Stimulated activated naive B cell treated with anti-CD40 and anti-IgM and Interleukin-4, amounts not matched to agents 10 μg/mL and 1 μg/mL and 100 μg/mL, for 72 hours (primary cell): ENCODE measurements at regions not wholly inside any gene's neighbourhood (a gene's known extent, or its start where the extent isn't known, plus 50 kb on each side); places are given as distances from the start of the nearest gene placed in this dataset.

ENCODE experiments used
- ATAC-seq, 2 donors: fragments of 150-1000 bp; cut with Tn5 transposase; replicated peaks; 2 replicates each; pipeline ENCODE4 v1.10.0; 2021; ENCODE audit warnings: moderate library complexity in 1 of 2
- DNase-seq: peaks from one replicate; pipeline ENCODE4 v3.0.0; 2021
- H3K27ac Mint-ChIP-seq: one replicate; pipeline ENCODE4 v1.8.0; 2022; ENCODE audit warnings: mild to moderate bottlenecking, mixed read lengths
- H3K27me3 Mint-ChIP-seq, 2 donors: one replicate each; pipeline ENCODE4 v1.8.0; 2022; ENCODE audit warnings: mixed read lengths in 2 of 2
- H3K36me3 Mint-ChIP-seq, 2 donors: one replicate each; pipeline ENCODE4 v1.8.0; 2022; ENCODE audit warnings: mixed read lengths in 2 of 2, mild to moderate bottlenecking in 1 of 2
- H3K4me1 Mint-ChIP-seq, 2 donors: one replicate each; pipeline ENCODE4 v1.8.0; 2022; ENCODE audit warnings: mixed read lengths in 2 of 2, mild to moderate bottlenecking in 1 of 2
- H3K4me3 Mint-ChIP-seq, 2 donors: one replicate each; pipeline ENCODE4 v1.8.0; 2022; ENCODE audit warnings: mild to moderate bottlenecking in 2 of 2, mixed read lengths in 2 of 2, moderate library complexity in 1 of 2
- H3K9me3 Mint-ChIP-seq, 2 donors: one replicate each; pipeline ENCODE4 v1.8.0; 2022; ENCODE audit warnings: mixed read lengths in 2 of 2, mild to moderate bottlenecking in 1 of 2

- ATAC-seq = no peak
- Mint-ChIP-seq H3K4me1 (peaks cover 22 to 30% of the 10 kb centered on the region in 2 donors), H3K27ac (no peak overlapping the region), H3K27me3 (peaks cover 5 to 12% of the 10 kb centered on the region in 2 donors), H3K9me3 (peaks cover 2 to 7% of the 10 kb centered on the region in 2 donors), H3K36me3 (peaks cover 0 to 7% of the 10 kb centered on the region in 2 donors), H3K4me3 (no peak overlapping the region)
- DNase-seq = no peak
These were observed 263.8 kb downstream of the SYK start for GRCh38 chr9:91065231-91066041.

GRCh38 chr9:91066042-91066415, 264.4 kb downstream of the SYK start:
- peaks cover 18 to 24% of the 10 kb centered on the region in 2 donors for H3K4me1 Mint-ChIP-seq
- DNase-seq = no peak
- H3K4me3 Mint-ChIP-seq = no peak overlapping the region
- peaks cover 2 to 7% of the 10 kb centered on the region in 2 donors for H3K9me3 Mint-ChIP-seq
- no peak for ATAC-seq
- H3K36me3 Mint-ChIP-seq = peaks cover 0 to 7% of the 10 kb centered on the region in 2 donors
- peaks cover 5 to 12% of the 10 kb centered on the region in 2 donors for H3K27me3 Mint-ChIP-seq
- H3K27ac Mint-ChIP-seq = no peak overlapping the region

DNA sequence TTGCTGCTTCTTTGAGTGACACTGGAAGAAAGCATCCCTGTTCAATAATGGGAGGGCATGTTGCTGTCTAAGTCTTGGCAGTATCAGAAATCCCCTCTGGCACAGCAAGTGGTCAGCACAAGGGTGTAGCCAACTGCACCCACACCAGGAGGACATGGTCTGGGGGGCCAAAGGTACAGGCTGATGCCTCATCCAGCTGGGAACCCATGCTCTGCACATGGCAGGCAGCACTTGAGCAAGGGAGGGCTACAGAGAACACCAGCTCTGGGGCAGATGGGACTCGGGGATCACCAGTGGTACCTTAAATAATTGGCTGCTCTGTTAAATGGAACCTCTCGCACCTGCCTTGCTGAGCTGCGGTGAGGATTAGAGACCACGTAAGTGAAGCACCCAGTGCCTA, 265.2 kb downstream of the SYK start:
- Mint-ChIP-seq H3K27me3 (peaks cover 5 to 12% of the 10 kb centered on the region in 2 donors), H3K36me3 (peaks cover 0 to 7% of the 10 kb centered on the region in 2 donors), H3K9me3 (peaks cover 2 to 7% of the 10 kb centered on the region in 2 donors)

DNA sequence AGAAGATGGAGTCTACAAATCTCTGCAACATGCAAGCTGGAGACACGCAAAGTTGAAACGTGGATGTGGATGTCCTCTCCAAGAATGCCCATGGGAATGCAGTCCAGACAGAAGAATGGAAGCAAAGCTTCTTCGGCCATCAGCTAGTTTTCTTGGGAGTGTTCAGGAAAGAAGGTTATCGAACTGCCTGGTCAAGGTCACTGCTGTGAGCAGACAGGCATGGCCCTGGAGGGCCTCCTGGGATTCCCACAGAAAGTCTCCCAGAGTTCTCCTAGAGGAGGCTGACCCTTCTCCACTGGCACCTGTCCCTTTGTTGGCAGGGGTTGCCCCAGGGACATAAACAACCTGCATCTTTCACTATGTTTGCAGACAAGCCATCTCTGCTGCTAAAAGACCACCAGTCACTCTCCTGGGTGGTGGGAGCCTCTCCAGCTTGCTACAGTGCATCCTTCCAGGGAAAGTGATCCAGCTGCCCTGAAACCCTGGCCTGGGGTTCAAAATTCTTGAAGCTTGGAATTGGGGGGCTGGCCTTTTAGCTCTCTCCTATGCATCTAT, 265.8 kb downstream of the SYK start:
- Mint-ChIP-seq H3K9me3 (peaks cover 2 to 7% of the 10 kb centered on the region in 2 donors), H3K36me3 (peaks cover 0 to 7% of the 10 kb centered on the region in 2 donors), H3K27me3 (peaks cover 5 to 12% of the 10 kb centered on the region in 2 donors), H3K4me1 (peaks cover 12 to 19% of the 10 kb centered on the region in 2 donors), H3K27ac (no peak overlapping the region), H3K4me3 (no peak overlapping the region)
- ATAC-seq (no peak), DNase-seq (no peak)

More for the DNA sequence above, 265.2 kb downstream of the SYK start:
- ATAC-seq = no peak
- no peak overlapping the region for H3K27ac Mint-ChIP-seq
- no peak for DNase-seq
- H3K4me1 Mint-ChIP-seq = peaks cover 13 to 21% of the 10 kb centered on the region in 2 donors
- H3K4me3 Mint-ChIP-seq = no peak overlapping the region

GRCh38 chr9:91071184-91071990, 269.8 kb downstream of the SYK start:
- H3K9me3 Mint-ChIP-seq = peaks cover 2 to 7% of the 10 kb centered on the region in 2 donors
- H3K27me3 Mint-ChIP-seq = peaks cover 0 to 5% of the 10 kb centered on the region in 2 donors
- H3K4me3 Mint-ChIP-seq = no peak overlapping the region
- ATAC-seq = peak; percentile 70 to 86
- H3K4me1 Mint-ChIP-seq = peaks cover 5 to 14% of the 10 kb centered on the region in 2 donors
- H3K27ac Mint-ChIP-seq = peak overlapping the region; percentile 42
- DNase-seq = no peak
- peaks cover 0 to 4% of the 10 kb centered on the region in 2 donors for H3K36me3 Mint-ChIP-seq

DNA sequence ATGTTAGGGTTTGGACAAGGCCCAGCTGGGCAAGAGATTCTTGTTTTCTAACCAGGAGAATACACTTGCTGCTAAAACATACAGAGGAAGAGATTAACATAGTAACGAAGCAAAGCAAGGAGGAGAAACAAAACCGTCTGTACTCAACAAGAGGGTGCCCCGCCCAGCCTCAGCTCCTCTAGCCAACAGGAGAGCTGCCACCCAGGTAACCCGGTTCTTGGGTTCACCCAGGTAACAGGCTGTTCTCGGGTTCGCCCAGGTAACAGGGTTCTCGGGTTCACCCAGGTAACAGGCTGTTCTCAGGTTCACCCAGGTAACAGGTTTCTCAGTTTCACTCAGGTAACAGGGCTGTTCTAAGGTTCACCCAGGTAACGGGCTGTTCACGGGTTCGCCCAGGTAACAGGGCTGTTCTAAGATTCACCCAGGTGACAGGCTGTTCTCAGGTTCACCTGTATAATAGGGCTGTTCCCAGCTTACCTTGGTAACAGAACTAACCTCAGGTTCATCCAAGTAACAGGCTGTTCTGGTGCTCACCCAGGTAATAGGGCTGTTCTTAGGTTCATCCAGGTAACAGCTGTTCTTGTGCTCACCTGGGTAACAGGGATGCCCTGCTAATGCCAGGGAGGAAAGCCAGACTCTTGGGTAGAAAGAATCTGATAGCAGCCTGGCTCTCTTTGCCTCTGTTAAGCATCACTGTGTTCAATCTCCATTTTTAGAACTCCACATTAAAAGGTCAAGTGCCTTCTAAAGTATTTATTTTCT, 271.6 kb downstream of the SYK start:
- no peak for ATAC-seq
- H3K27ac Mint-ChIP-seq = no peak overlapping the region

GRCh38 chr9:91073811-91074771, 272.5 kb downstream of the SYK start:
- ATAC-seq (no peak), DNase-seq (no peak)
- Mint-ChIP-seq H3K4me3 (no peak overlapping the region), H3K9me3 (peaks cover 2 to 7% of the 10 kb centered on the region in 2 donors), H3K27ac (no peak overlapping the region), H3K4me1 (peaks cover 5 to 14% of the 10 kb centered on the region in 2 donors), H3K27me3 (no peaks in the 10 kb centered on the region), H3K36me3 (peaks cover 0 to 4% of the 10 kb centered on the region in 2 donors)

More for the DNA sequence above, 271.6 kb downstream of the SYK start:
- H3K9me3 Mint-ChIP-seq = peaks cover 2 to 7% of the 10 kb centered on the region in 2 donors
- H3K4me3 Mint-ChIP-seq = no peak overlapping the region
- peaks cover 0 to 4% of the 10 kb centered on the region in 2 donors for H3K36me3 Mint-ChIP-seq
- no peaks in the 10 kb centered on the region for H3K27me3 Mint-ChIP-seq
- peaks cover 5 to 14% of the 10 kb centered on the region in 2 donors for H3K4me1 Mint-ChIP-seq
- no peak for DNase-seq

DNA sequence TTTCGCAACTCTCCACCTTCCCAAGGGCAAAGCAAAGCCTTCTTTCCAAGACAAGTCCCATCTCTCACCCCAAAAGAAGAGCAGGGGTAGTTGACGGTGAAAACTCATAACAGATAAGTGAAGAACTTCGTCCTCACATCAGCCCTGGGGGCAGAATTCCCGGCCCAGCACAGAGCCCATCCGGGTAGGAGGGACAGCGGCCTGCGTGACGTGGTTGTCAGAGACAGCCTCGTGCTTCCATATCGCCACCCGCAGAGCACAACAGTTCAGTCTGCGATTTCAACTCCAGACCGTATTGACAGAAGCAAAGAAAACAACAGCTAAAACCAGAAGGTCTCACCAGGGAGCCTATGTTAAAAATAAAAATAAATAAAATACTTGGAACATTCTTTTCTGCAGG, 273.2 kb downstream of the SYK start:
- H3K27me3 Mint-ChIP-seq = no peaks in the 10 kb centered on the region
- no peaks in the 10 kb centered on the region for H3K36me3 Mint-ChIP-seq
- ATAC-seq = no peak
- peaks cover 7 to 16% of the 10 kb centered on the region in 2 donors for H3K4me1 Mint-ChIP-seq
- H3K9me3 Mint-ChIP-seq = no peaks in the 10 kb centered on the region
- H3K4me3 Mint-ChIP-seq = no peak overlapping the region
- no peak overlapping the region for H3K27ac Mint-ChIP-seq
- no peak for DNase-seq

GRCh38 chr9:91075279-91075678, 273.7 kb downstream of the SYK start:
- Mint-ChIP-seq H3K9me3 (no peaks in the 10 kb centered on the region), H3K4me1 (peaks cover 7 to 21% of the 10 kb centered on the region in 2 donors), H3K27ac (peak overlapping the region; percentile 48), H3K4me3 (no peak overlapping the region), H3K27me3 (no peaks in the 10 kb centered on the region), H3K36me3 (no peaks in the 10 kb centered on the region)
- DNase-seq (no peak), ATAC-seq (no peak)

GRCh38 chr9:91077624-91078368, 276.2 kb downstream of the SYK start:
- Mint-ChIP-seq H3K27me3 (peaks cover 0 to 3% of the 10 kb centered on the region in 2 donors), H3K4me1 (peaks cover 3 to 12% of the 10 kb centered on the region in 2 donors), H3K36me3 (peaks cover 0 to 2% of the 10 kb centered on the region in 2 donors), H3K4me3 (no peak overlapping the region), H3K9me3 (peaks cover 0 to 2% of the 10 kb centered on the region in 2 donors), H3K27ac (no peak overlapping the region)
- no peak for DNase-seq
- ATAC-seq = no peak

DNA sequence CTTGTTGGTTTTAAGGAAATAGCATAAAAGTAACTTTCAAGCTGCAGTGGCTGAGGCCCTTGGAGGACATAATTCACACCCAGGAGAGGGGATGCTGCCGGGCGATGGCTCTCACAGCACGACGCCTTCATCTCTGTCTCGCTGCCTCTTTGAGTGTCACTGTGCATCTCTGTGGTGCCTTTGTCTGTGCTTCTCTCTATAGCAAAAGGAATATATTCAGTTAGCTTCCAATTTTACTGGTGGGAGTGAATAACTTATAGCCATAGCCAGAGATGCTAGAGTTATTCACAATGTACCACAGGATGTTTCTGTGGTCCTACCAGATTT, 276.7 kb downstream of the SYK start:
- H3K9me3 Mint-ChIP-seq = peaks cover 0 to 4% of the 10 kb centered on the region in 2 donors
- H3K4me3 Mint-ChIP-seq = no peak overlapping the region
- H3K27me3 Mint-ChIP-seq = peaks cover 0 to 5% of the 10 kb centered on the region in 2 donors
- no peak for ATAC-seq
- no peak for DNase-seq
- no peak overlapping the region for H3K27ac Mint-ChIP-seq
- peaks cover 3 to 12% of the 10 kb centered on the region in 2 donors for H3K4me1 Mint-ChIP-seq
- peaks cover 0 to 3% of the 10 kb centered on the region in 2 donors for H3K36me3 Mint-ChIP-seq

- ATAC-seq = no peak
- no peak overlapping the region for H3K4me3 Mint-ChIP-seq
- H3K27ac Mint-ChIP-seq = no peak overlapping the region
These were observed 279.0 kb downstream of the AUH start for GRCh38 chr9:91082731-91083130.

More at GRCh38 chr9:91082731-91083130, 279.0 kb downstream of the AUH start:
- Mint-ChIP-seq H3K9me3 (peaks cover 0 to 4% of the 10 kb centered on the region in 2 donors), H3K4me1 (peaks cover 2 to 20% of the 10 kb centered on the region in 2 donors), H3K36me3 (peaks cover 0 to 3% of the 10 kb centered on the region in 2 donors), H3K27me3 (peaks cover 0 to 5% of the 10 kb centered on the region in 2 donors)
- no peak for DNase-seq
